ENCODE measurements at regions not wholly inside any gene's neighbourhood (a gene's known extent, or its start where the extent isn't known, plus 50 kb on each side); places are given as distances from the start of the nearest gene placed in this dataset.

DNA sequence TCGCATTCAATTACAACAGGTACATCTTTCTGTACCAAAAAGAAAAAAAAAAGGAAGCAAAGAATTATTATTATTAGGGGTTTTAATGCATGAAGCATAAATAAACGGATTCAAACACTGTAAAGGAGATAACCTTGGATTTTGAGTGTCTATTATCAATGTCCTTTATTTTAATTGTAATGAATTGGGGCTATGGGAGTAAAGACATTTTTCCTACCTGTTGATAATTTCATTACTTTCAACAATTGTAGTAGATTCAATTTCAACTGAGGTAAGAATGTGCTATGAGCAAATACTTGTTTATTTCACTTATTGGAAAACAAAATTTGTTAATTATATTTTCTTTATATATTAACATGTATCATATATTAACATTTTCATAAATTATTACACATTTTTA is 855.6 kb downstream of the KCNJ2 start:
- no peak overlapping the region for H4K5ac ChIP-seq (ENCODE audit: low read depth, low read length)
- DNase-seq (no peak), ATAC-seq (ENCODE audit: low read depth) (no peak)
- H2BK20ac ChIP-seq (ENCODE audit: low read depth, low read length), result no peak overlapping the region
- in situ Hi-C loops (cut with MboI; ENCODE audit: low sequenced_read_pairs), result no loop called here
- H2AFZ ChIP-seq (replicated peaks; ENCODE audit: low read length, poor library complexity), result no peak overlapping the region
- no peak for TF ChIP-seq FOS (IDR thresholded peaks at IDR 0.05; ENCODE audit: low read depth, low read length)
- TF ChIP-seq POLR2A (IDR thresholded peaks at IDR 0.05; ENCODE audit: low read depth, low read length), result no peak
- TF ChIP-seq MXI1 (IDR thresholded peaks at IDR 0.05; ENCODE audit: borderline replicate concordance, low read depth, low read length), result no peak
- TF ChIP-seq RAD21 (IDR thresholded peaks at IDR 0.05; ENCODE audit: low read length), result no peak
- TF ChIP-seq CEBPB (IDR thresholded peaks at IDR 0.05; ENCODE audit: low read depth, low read length), result no peak
- no peak for TF ChIP-seq CHD1 (IDR thresholded peaks at IDR 0.05; ENCODE audit: low read depth, low read length)
- no peak for TF ChIP-seq MAFK (IDR thresholded peaks at IDR 0.05; ENCODE audit: low read depth, low read length)
- no peak for TF ChIP-seq MAZ (IDR thresholded peaks at IDR 0.05; ENCODE audit: borderline replicate concordance, low read depth, low read length)
- TF ChIP-seq BHLHE40 (IDR thresholded peaks at IDR 0.05; ENCODE audit: low read depth, low read length), result no peak
- TF ChIP-seq SMC3 (IDR thresholded peaks at IDR 0.05; ENCODE audit: low read depth, low read length), result no peak
- TF ChIP-seq, protein P1, sequence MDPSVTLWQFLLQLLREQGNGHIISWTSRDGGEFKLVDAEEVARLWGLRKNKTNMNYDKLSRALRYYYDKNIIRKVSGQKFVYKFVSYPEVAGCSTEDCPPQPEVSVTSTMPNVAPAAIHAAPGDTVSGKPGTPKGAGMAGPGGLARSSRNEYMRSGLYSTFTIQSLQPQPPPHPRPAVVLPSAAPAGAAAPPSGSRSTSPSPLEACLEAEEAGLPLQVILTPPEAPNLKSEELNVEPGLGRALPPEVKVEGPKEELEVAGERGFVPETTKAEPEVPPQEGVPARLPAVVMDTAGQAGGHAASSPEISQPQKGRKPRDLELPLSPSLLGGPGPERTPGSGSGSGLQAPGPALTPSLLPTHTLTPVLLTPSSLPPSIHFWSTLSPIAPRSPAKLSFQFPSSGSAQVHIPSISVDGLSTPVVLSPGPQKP (IDR thresholded peaks at IDR 0.05; ENCODE audit: borderline replicate concordance, low read depth, low read length), result no peak
- TF ChIP-seq RFX5 (IDR thresholded peaks at IDR 0.05; ENCODE audit: low read depth, low read length), result no peak
- TF ChIP-seq, protein P2, sequence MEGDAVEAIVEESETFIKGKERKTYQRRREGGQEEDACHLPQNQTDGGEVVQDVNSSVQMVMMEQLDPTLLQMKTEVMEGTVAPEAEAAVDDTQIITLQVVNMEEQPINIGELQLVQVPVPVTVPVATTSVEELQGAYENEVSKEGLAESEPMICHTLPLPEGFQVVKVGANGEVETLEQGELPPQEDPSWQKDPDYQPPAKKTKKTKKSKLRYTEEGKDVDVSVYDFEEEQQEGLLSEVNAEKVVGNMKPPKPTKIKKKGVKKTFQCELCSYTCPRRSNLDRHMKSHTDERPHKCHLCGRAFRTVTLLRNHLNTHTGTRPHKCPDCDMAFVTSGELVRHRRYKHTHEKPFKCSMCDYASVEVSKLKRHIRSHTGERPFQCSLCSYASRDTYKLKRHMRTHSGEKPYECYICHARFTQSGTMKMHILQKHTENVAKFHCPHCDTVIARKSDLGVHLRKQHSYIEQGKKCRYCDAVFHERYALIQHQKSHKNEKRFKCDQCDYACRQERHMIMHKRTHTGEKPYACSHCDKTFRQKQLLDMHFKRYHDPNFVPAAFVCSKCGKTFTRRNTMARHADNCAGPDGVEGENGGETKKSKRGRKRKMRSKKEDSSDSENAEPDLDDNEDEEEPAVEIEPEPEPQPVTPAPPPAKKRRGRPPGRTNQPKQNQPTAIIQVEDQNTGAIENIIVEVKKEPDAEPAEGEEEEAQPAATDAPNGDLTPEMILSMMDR (conservative IDR thresholded peaks at IDR 0.05; ENCODE audit: low read depth, low read length), result no peak
- no peak for TF ChIP-seq NFE2L2 (IDR thresholded peaks at IDR 0.05; ENCODE audit: low read depth, low read length)
- no peak for TF ChIP-seq RCOR1 (IDR thresholded peaks at IDR 0.05; ENCODE audit: insufficient replicate concordance, low read length)
- TF ChIP-seq, protein P3, sequence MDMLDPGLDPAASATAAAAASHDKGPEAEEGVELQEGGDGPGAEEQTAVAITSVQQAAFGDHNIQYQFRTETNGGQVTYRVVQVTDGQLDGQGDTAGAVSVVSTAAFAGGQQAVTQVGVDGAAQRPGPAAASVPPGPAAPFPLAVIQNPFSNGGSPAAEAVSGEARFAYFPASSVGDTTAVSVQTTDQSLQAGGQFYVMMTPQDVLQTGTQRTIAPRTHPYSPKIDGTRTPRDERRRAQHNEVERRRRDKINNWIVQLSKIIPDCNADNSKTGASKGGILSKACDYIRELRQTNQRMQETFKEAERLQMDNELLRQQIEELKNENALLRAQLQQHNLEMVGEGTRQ (IDR thresholded peaks at IDR 0.05; ENCODE audit: low read depth, low read length), result no peak
- no peak overlapping the region for H3K23ac ChIP-seq (ENCODE audit: low read depth, low read length)
- H4K20me1 ChIP-seq (ENCODE audit: insufficient read depth, low read length), result no peaks in the 10 kb centered on the region
- no peak overlapping the region for H2BK15ac ChIP-seq (ENCODE audit: low read depth, low read length)
- intact Hi-C loops (cut with micrococcal nuclease), result no loop called here
- no peak overlapping the region for H2BK120ac ChIP-seq (ENCODE audit: low read depth, low read length)
- no peaks in the 10 kb centered on the region for H3K27me3 ChIP-seq (ENCODE audit: control insufficient read depth, insufficient read depth, low read length)
- H3K9me1 ChIP-seq (ENCODE audit: insufficient read depth, low read length), result no peaks in the 10 kb centered on the region
- no peaks in the 10 kb centered on the region for H3K36me3 ChIP-seq (ENCODE audit: control insufficient read depth, insufficient read depth, low read length)
- no peak overlapping the region for H2AK5ac ChIP-seq (ENCODE audit: low read depth, low read length)
- dilution Hi-C loops (cut with HindIII; ENCODE audit: low sequenced_read_pairs, unreplicated experiment), result no loop called here
- H3K14ac ChIP-seq (replicated peaks; ENCODE audit: low read depth, low read length), result no peak overlapping the region
- no peaks in the 10 kb centered on the region for H3K9me3 ChIP-seq (ENCODE audit: control insufficient read depth, insufficient read depth, low read length)
- no peak overlapping the region for H3K27ac ChIP-seq (ENCODE audit: insufficient read depth, low read length)
- no peak overlapping the region for H2BK5ac ChIP-seq (ENCODE audit: low read depth, low read length, poor library complexity, severe bottlenecking)
- ChIA-PET POLR2A (ENCODE audit: unreplicated experiment) (no interaction called here), CTCF (no interaction called here)
- H3K79me1 ChIP-seq (ENCODE audit: low read depth in 1 of 2, low read length in 2 of 2), result no peaks in the 10 kb centered on the region
- H3K4me3 ChIP-seq (ENCODE audit: insufficient read depth, low read depth, low read length), result no peak overlapping the region
- H3K18ac ChIP-seq (ENCODE audit: low read depth, low read length), result no peak overlapping the region
- H2AK9ac ChIP-seq (replicated peaks; ENCODE audit: low read depth, low read length, poor library complexity), result no peak overlapping the region
- no TSS peak for BruUV-seq (replicated peaks)
- WGBS, 2 experiments (ENCODE audit: extremely low coverage in 2 of 2, insufficient read length in 1 of 2), result no CpG with 5 or more reads among the region's 2 CpGs
- no peak overlapping the region for H3K4me2 ChIP-seq (ENCODE audit: low read depth, low read length)
- H3K4me1 ChIP-seq (ENCODE audit: control insufficient read depth, insufficient read depth, low read length), result peaks cover 1% of the 10 kb centered on the region; the same call in 1 of the 2 replicates
- no peak overlapping the region for H4K8ac ChIP-seq (ENCODE audit: low read depth in 2 of 2, low read length in 2 of 2)
- H3K56ac ChIP-seq (ENCODE audit: extremely low read depth, insufficient read depth, low read length), result no peak overlapping the region
- H3K9ac ChIP-seq (ENCODE audit: low read depth, low read length), result no peak overlapping the region
- no peak overlapping the region for H3K4ac ChIP-seq (ENCODE audit: low read depth, low read length)
- H4K91ac ChIP-seq (ENCODE audit: insufficient read depth, low read depth, low read length), result no peak overlapping the region

Data from IMR-90 (cell line).